ENCODE measurements at regions not wholly inside any gene's neighbourhood (a gene's known extent, or its start where the extent isn't known, plus 50 kb on each side); places are given as distances from the start of the nearest gene placed in this dataset.

GRCh38 chr11:8321876-8322275 lies 58.2 kb upstream of the LMO1 start:
- H3K36me3 ChIP-seq (ENCODE audit: insufficient read depth, low read length) = no peaks in the 10 kb centered on the region
- no peaks in the 10 kb centered on the region for H3K9me3 ChIP-seq (replicated peaks; ENCODE audit: low read length)
- no peak overlapping the region for H3K9ac ChIP-seq (ENCODE audit: low read depth, low read length)
- H3K4me1 ChIP-seq (ENCODE audit: control insufficient read depth, insufficient read depth, low read length) = no peaks in the 10 kb centered on the region
- H3K27me3 ChIP-seq (ENCODE audit: control insufficient read depth, insufficient read depth, low read length) = peaks cover 40% of the 10 kb centered on the region
- no peak overlapping the region for H3K4me3 ChIP-seq (ENCODE audit: low read length)
- no peak overlapping the region for H3K4me2 ChIP-seq (ENCODE audit: low read length)

- H3K4me2 ChIP-seq (ENCODE audit: low read length) = no peak overlapping the region
- H3K36me3 ChIP-seq (ENCODE audit: insufficient read depth, low read length) = no peaks in the 10 kb centered on the region
- no peak overlapping the region for H3K9ac ChIP-seq (ENCODE audit: low read depth, low read length)
- H3K9me3 ChIP-seq (replicated peaks; ENCODE audit: low read length) = no peaks in the 10 kb centered on the region
- H3K27me3 ChIP-seq (ENCODE audit: control insufficient read depth, insufficient read depth, low read length) = peaks cover 33% of the 10 kb centered on the region
- no peaks in the 10 kb centered on the region for H3K4me1 ChIP-seq (ENCODE audit: control insufficient read depth, insufficient read depth, low read length)
- H3K4me3 ChIP-seq (ENCODE audit: low read length) = no peak overlapping the region
Observed at GRCh38 chr11:8320076-8320475, 56.4 kb upstream of the LMO1 start.

DNA sequence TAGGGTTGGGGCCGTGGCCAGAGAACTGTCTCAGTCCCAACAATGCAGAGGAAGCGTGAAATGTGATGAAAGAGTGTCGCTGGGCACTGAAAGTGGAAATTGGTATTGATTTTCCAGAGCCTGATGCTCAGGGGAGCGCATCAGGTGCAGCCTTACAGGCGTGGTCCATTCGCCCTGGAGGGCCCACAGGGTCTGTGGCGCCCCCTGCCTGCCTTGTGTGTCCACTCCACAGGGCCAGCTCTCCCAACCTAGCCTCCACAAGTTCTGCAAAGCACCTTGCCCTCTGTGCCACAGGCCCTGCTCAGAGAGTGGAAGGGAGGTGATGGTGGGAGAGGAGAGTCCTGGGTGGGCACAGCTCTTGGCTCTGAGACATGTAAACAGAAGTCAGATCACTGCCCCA lies 54.9 kb upstream of the LMO1 start:
- no peak overlapping the region for H3K9ac ChIP-seq (ENCODE audit: low read depth, low read length)
- H3K4me2 ChIP-seq (ENCODE audit: low read length) = no peak overlapping the region
- no peaks in the 10 kb centered on the region for H3K4me1 ChIP-seq (ENCODE audit: control insufficient read depth, insufficient read depth, low read length)
- H3K36me3 ChIP-seq (ENCODE audit: insufficient read depth, low read length) = no peaks in the 10 kb centered on the region
- peaks cover 28% of the 10 kb centered on the region for H3K27me3 ChIP-seq (ENCODE audit: control insufficient read depth, insufficient read depth, low read length)
- no peaks in the 10 kb centered on the region for H3K9me3 ChIP-seq (replicated peaks; ENCODE audit: low read length)
- H3K4me3 ChIP-seq (ENCODE audit: low read length) = no peak overlapping the region

DNA sequence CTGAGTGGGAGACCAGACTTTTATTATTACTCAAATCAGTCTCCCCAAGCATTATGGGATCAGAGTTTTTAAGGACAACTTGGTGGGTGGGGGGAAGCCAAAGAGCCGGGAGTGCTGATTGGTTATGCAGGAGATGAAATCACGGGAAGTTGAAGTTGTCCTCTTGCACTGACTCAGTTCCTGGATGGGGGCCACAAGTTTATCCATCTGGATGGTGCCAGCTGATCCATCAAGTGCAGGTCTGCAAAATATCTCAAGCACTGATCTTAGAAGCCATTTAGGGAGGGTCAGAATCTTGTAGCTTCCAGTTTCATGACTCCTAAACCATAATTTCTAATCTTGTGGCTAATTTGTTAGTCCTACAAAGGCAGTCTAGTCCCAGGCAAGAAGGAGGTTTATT lies 53.5 kb upstream of the LMO1 start:
- Histone ChIP-seq H3K27me3 (ENCODE audit: control insufficient read depth, insufficient read depth, low read length) (peaks cover 33% of the 10 kb centered on the region), H3K9me3 (replicated peaks; ENCODE audit: low read length) (no peaks in the 10 kb centered on the region), H3K4me3 (ENCODE audit: low read length) (no peak overlapping the region), H3K4me1 (ENCODE audit: control insufficient read depth, insufficient read depth, low read length) (no peaks in the 10 kb centered on the region), H3K4me2 (ENCODE audit: low read length) (no peak overlapping the region), H3K9ac (ENCODE audit: low read depth, low read length) (no peak overlapping the region), H3K36me3 (ENCODE audit: insufficient read depth, low read length) (no peaks in the 10 kb centered on the region)

DNA sequence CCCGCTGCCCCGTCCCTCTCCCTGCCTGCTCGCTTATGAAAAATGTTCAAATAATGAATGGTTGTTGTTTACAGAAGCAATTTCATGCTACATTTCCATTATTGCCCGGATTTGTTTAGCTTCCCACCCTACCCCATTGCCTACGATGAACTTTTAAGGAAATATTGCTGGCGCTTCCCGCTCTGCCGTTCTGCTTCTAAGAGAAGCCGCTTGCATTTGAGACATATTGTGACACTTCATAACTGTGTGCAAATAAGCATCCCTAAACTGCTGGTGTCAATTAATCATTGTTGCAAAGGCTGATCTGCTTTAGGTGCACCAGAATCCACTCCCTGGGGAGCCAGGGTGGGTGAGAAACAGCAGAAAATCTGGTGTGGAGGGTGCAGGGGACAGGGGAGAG lies 52.3 kb upstream of the LMO1 start:
- Histone ChIP-seq H3K9me3 (replicated peaks; ENCODE audit: low read length) (no peaks in the 10 kb centered on the region), H3K4me3 (ENCODE audit: low read length) (no peak overlapping the region), H3K4me1 (ENCODE audit: control insufficient read depth, insufficient read depth, low read length) (no peaks in the 10 kb centered on the region), H3K36me3 (ENCODE audit: insufficient read depth, low read length) (no peaks in the 10 kb centered on the region), H3K9ac (ENCODE audit: low read depth, low read length) (no peak overlapping the region), H3K4me2 (ENCODE audit: low read length) (no peak overlapping the region), H3K27me3 (ENCODE audit: control insufficient read depth, insufficient read depth, low read length) (peaks cover 33% of the 10 kb centered on the region)

DNA sequence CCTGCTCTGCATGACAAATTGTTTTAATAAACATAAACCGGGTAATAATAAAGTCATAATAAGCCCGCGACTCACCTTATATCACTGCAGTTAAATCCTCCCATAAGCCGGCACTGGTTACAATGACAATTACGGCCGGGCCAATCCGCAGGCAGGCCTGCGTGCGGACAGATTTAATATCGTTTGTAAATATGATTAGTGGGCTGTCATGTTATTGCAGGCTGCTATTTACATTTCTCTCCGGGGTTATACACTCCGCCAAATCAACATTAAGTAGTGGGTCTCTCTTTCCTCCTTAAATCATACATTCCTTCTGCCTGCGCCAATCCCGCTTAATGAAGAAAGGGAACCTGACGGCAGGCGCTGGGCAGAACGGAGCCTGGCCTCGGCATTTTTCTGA lies 51.8 kb upstream of the LMO1 start:
- no peak overlapping the region for H3K4me3 ChIP-seq (ENCODE audit: low read length)

GRCh38 chr11:8314916-8315315 lies 51.2 kb upstream of the LMO1 start:
- H3K9me3 ChIP-seq (replicated peaks; ENCODE audit: low read length) = no peaks in the 10 kb centered on the region
- H3K27me3 ChIP-seq (ENCODE audit: control insufficient read depth, insufficient read depth, low read length) = peaks cover 29% of the 10 kb centered on the region
- no peaks in the 10 kb centered on the region for H3K36me3 ChIP-seq (ENCODE audit: insufficient read depth, low read length)
- H3K4me3 ChIP-seq (ENCODE audit: low read length) = no peak overlapping the region
- H3K9ac ChIP-seq (ENCODE audit: low read depth, low read length) = no peak overlapping the region
- H3K4me1 ChIP-seq (ENCODE audit: control insufficient read depth, insufficient read depth, low read length) = no peaks in the 10 kb centered on the region
- H3K4me2 ChIP-seq (ENCODE audit: low read length) = no peak overlapping the region

More for the DNA sequence above, 51.8 kb upstream of the LMO1 start:
- peaks cover 33% of the 10 kb centered on the region for H3K27me3 ChIP-seq (ENCODE audit: control insufficient read depth, insufficient read depth, low read length)
- no peak overlapping the region for H3K4me2 ChIP-seq (ENCODE audit: low read length)
- H3K9ac ChIP-seq (ENCODE audit: low read depth, low read length) = no peak overlapping the region
- H3K4me1 ChIP-seq (ENCODE audit: control insufficient read depth, insufficient read depth, low read length) = no peaks in the 10 kb centered on the region
- no peaks in the 10 kb centered on the region for H3K36me3 ChIP-seq (ENCODE audit: insufficient read depth, low read length)
- no peaks in the 10 kb centered on the region for H3K9me3 ChIP-seq (replicated peaks; ENCODE audit: low read length)

GRCh38 chr11:8313504-8314090 lies 49.9 kb upstream of the LMO1 start:
- Histone ChIP-seq H3K4me1 (ENCODE audit: control insufficient read depth, insufficient read depth, low read length) (no peaks in the 10 kb centered on the region), H3K27me3 (ENCODE audit: control insufficient read depth, insufficient read depth, low read length) (peaks cover 27% of the 10 kb centered on the region), H3K9ac (ENCODE audit: low read depth, low read length) (no peak overlapping the region), H3K4me3 (ENCODE audit: low read length) (no peak overlapping the region), H3K9me3 (replicated peaks; ENCODE audit: low read length) (no peaks in the 10 kb centered on the region), H3K4me2 (ENCODE audit: low read length) (no peak overlapping the region), H3K36me3 (ENCODE audit: insufficient read depth, low read length) (no peaks in the 10 kb centered on the region)

Measured in skeletal muscle satellite cell (primary cell).